Testis (tissue), 2 donors: ENCODE measurements at regions not wholly inside any gene's neighbourhood (a gene's known extent, or its start where the extent isn't known, plus 50 kb on each side); places are given as distances from the start of the nearest gene placed in this dataset.

Experiments used
- CTCF ChIP-seq, 3 experiments: fragments of 450-650 bp in 2 of 3; fragments of 200-600 bp in 1 of 3; sonication (generic) in 1 of 3; IDR thresholded peaks; one replicate each; pipeline ENCODE4 v1.5.1; 2016 to 2019; ENCODE audit warnings: antibody characterized with exemption in 3 of 3, mild to moderate bottlenecking in 2 of 3, moderate library complexity in 1 of 3
- POLR2A ChIP-seq: fragments of 450-650 bp; IDR thresholded peaks from one replicate; pipeline ENCODE4 v1.6.1; 2017; ENCODE audit warnings: antibody characterized with exemption, mild to moderate bottlenecking, moderate library complexity

- TF ChIP-seq CTCF (IDR thresholded peaks at IDR 0.05) (no peak), POLR2A (no peak)
Measured at GRCh38 chr2:219747637-219748036, 120.2 kb downstream of the SLC4A3 start.
